GM21423 (cell line): ENCODE measurements at regions not wholly inside any gene's neighbourhood (a gene's known extent, or its start where the extent isn't known, plus 50 kb on each side); places are given as distances from the start of the nearest gene placed in this dataset.
"Not testable (repeated sequence)": the region's sequence is repeated elsewhere in the genome, so short reads cannot be mapped to it uniquely, and the experiment has no call there.

Experiments used
- ATAC-seq: cut with Tn5 transposase; IDR thresholded peaks from one replicate; pipeline ENCODE4 v1.9.1; 2021; ENCODE audit warnings: mild to moderate bottlenecking, moderate library complexity; ENCODE audit not compliant: unreplicated experiment

DNA sequence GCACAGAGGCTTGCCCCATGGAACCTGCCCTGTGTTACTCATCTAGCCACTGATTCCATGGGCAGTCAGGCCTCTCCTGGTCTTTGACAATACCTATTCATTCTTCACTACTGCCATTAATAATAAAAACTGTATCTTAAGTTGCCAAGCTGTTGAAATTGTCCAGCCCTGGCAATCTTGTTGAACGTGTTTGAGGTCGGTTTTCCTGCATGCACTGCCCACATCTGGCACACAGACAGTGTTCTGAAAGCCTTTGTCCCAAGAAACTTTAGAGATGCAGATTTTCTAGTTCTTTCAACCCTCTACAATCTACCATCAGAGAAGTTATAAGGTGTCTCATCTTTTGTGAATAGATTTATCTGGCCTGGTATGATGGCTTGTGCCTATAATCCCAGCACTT, 567.2 kb upstream of the NECTIN3 start:
- no peak for ATAC-seq

DNA sequence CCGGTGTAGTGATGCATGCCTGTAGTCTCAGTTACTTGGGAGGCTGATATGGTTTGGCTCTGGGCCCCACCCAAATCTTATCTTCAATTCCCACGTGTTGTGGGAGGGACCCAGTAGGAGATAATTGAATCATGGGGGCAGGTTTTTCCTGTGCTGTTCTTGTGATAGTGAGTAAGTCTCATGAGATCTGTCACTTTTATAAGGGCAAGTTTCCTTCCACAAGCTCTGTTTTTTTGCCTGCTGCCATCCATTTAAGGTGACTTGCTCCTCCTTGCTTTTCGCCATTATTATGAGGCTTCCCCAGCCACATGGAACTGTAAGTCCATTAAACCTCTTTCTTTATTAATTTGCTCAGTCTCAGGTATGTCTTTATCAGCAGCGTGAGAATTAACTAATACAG, 566.7 kb upstream of the NECTIN3 start:
- no peak for ATAC-seq

- no peak for ATAC-seq
Measured at GRCh38 chr3:110506890-110507289, 564.7 kb upstream of the NECTIN3 start.

DNA sequence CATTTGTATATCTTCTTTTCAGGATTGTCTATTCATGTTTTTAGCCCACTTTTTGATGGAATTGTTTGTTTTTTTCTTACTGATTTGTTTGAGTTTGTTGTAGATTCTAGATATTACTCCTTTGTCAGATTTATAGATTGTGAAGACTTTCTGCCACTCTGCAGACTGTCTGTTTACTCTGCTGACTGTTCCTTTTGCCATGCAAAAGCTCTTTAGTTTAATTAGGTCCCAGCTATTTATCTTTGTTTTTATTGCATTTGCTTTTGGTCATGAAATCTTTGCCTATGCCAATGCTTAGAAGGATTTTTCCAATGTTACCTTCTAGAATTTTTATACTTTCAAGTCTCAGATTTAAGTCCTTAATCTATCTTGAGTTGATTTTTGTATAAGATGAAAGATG, 564.0 kb upstream of the NECTIN3 start:
- ATAC-seq = not testable (repeated sequence)

- ATAC-seq = no peak
Measured at GRCh38 chr3:110512961-110513360, 558.7 kb upstream of the NECTIN3 start.

DNA sequence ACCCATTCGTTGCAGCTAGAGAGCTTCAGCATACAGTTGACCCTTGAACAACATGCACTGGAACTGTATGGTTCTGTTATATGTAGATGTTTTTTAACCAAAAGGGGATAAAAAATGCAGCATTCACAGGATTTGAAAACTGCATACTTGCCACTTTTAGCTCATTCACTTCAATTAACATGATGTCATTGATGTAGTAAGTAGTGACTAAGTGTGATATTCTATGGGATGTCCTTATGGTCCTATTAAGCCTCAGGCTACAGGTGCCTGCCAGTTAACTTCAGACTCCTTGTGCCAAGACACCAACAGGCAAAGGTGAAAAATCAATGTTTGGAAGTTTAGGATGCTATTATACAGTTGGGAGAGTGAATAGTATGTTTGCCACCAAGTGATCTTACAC, 553.6 kb upstream of the NECTIN3 start:
- ATAC-seq = no peak

GRCh38 chr3:110519071-110519470, 552.5 kb upstream of the NECTIN3 start:
- ATAC-seq = no peak

GRCh38 chr3:110521019-110521418, 550.6 kb upstream of the NECTIN3 start:
- ATAC-seq = no peak

GRCh38 chr3:110525558-110526064, 546.0 kb upstream of the NECTIN3 start:
- not testable (repeated sequence) for ATAC-seq

DNA sequence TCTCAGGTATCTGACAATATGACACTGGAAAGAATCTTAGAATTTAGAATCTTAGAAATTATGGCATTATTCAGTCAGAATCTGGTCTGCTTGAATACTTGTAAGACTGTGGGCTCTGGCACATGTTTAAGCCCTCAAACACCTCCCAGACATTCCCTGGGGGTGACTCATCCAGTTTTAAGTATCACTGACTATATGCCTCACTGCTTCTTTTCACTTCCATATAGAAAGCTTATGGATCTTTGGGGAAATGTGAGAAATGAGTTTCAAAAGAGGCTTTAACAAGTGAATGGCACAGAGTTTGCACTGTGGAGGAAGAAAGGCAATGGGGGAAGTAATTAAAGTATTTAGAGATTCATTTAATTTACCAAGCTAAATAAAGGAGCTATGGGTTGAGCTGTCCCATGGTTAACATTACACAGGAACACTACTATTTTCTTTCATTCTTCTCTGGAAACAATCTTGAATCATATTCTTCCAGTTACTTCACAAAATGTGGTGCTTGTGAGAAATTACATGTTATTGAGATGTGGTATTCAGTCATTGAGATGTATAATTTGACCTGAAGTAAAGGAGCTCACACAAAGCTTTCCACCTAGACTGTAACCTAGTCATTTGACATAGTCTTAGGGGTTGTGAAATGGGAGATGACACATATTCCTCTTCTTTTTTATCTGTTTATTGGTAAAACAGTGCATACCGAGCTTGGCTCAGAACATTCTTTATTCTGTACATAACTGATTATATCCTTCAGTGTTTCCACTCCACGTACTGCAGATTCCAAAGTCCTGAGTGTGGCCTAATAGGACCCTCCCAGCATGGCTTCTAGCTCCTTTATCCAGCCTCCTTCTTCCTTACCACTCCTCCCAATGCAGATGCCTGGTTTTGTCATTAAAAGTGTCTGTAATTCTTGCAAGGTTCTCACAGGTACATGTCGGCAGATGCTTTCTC, 544.6 kb upstream of the NECTIN3 start:
- no peak for ATAC-seq

- ATAC-seq = no peak
Measured at GRCh38 chr3:110528305-110529121, 543.1 kb upstream of the NECTIN3 start.

DNA sequence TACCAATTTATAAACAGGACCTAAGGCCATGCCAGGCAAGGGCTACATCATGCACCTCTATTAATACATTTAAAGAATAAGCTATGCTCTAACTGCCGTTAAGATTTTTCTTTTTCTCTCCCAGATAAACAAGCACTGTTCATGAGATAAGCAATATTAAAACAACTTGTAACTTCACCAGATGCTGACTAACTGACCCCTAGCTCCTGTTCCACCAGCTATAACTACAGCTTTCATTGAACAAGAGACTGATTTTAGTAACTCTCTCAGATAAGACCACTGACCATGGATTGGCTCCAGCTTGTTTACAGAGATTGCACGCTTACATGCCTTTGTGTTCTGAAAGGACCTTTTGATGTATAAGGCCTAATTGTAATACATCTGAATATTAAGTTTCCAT, 540.7 kb upstream of the NECTIN3 start:
- ATAC-seq = no peak

DNA sequence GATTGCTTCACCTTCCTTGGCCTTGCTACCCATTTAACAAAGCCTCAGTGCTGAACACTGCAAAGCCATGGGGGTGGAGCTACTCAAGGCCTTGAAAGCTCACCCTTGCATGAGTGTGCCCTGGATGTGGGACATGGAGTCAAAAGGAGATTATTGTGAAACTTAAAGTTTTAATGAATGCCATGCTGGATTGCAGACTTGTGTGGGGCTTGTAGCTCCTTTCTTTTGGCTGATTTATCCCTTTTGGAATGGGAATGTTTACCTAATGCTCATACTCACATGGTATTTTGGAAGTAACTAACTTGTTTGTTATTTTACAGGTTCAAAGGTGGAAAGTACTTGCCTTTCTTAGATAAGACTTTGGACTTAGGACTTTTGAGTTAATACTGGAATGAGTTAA, 538.5 kb upstream of the NECTIN3 start:
- ATAC-seq = no peak

GRCh38 chr3:110542552-110543150, 529.0 kb upstream of the NECTIN3 start:
- no peak for ATAC-seq

DNA sequence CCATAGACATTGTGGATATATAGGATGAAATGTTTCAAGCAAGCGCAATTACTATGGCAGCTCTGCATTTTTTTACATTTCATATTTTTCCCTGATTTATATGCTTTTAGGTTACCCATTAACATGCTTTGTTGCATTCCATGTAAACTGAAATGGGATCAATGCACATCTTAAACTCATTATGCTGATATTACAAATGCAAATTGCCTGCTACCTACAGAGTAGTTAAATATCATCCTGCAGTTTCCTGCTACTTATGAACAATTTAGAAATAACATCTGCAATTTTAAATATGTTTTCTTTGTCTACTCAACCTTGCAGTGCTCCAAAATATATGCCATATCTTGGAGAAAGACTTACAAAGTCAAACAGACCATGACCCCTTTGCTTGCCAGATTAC, 526.9 kb upstream of the NECTIN3 start:
- no peak for ATAC-seq

- no peak for ATAC-seq
Measured at GRCh38 chr3:110550511-110550910, 521.1 kb upstream of the NECTIN3 start.

GRCh38 chr3:110562621-110563020, 509.0 kb upstream of the NECTIN3 start:
- no peak for ATAC-seq

DNA sequence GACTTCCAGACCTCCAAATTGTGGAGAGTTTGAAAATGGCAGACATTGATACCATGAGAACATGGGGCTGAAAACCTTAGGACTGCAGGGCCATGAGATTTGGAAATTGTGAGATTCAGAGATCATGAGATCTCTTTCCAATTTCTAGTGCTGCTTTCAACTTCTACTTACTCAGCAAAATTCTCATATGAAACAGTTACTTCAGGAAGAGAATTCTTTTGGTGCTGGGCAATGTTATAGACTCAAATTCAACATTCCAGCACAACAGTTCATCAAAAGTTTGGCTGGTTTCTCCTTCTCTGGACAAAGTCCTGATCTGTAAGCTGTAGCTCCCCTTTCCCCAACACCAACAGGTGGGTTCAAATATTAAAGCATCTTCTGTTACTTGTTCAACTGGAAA, 506.9 kb upstream of the NECTIN3 start:
- no peak for ATAC-seq

DNA sequence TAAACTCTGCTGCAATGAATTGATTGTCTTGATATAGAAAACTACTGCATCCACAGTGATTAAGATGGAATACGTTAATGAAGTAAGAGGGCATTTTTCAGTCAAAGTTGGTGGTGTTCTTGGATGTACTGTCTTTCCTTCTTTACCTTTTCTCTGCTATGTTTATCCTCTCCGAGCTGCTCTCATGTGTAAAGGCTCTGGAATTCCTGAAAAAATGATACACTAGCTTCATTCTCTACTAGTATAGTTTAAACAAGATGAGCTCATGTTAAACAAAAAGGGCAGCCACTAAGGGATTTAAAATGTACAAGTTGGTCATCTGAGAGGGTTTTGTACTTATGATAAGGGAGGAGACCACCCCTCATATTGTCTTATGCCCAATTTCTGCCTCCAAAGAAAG, 504.6 kb upstream of the NECTIN3 start:
- ATAC-seq = no peak

DNA sequence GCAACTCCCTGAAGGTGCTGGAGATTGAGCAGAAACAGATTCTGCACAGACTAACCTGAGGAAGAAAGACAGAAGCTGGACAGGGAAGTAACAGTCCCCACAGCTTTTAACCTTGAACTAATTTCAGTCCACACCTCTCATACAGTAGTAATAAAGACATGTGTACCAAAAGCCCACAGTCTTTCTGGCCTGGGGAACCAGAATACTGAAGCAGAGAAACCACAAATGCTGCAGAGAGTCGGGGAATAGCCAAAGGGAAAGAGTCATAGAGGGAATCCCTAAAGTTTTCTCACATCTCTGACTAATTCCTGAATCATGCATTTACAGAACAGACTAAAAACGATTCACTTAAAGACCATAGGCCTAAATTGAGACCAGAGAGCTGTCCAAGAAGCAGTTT, 503.4 kb upstream of the NECTIN3 start:
- peak; percentile 78 for ATAC-seq

- no peak for ATAC-seq
Measured at GRCh38 chr3:110569073-110569472, 502.5 kb upstream of the NECTIN3 start.
